Ramos (cell line): ENCODE measurements at regions not wholly inside any gene's neighbourhood (a gene's known extent, or its start where the extent isn't known, plus 50 kb on each side); places are given as distances from the start of the nearest gene placed in this dataset.

Experiments
- in situ Hi-C: fragments of 300-500 bp; cut with MboI; formaldehyde crosslinking; loops from one replicate; pipeline ENCODE4 v1.14.3; 2022; ENCODE audit warnings: low sequenced_read_pairs; ENCODE audit not compliant: unreplicated experiment

DNA sequence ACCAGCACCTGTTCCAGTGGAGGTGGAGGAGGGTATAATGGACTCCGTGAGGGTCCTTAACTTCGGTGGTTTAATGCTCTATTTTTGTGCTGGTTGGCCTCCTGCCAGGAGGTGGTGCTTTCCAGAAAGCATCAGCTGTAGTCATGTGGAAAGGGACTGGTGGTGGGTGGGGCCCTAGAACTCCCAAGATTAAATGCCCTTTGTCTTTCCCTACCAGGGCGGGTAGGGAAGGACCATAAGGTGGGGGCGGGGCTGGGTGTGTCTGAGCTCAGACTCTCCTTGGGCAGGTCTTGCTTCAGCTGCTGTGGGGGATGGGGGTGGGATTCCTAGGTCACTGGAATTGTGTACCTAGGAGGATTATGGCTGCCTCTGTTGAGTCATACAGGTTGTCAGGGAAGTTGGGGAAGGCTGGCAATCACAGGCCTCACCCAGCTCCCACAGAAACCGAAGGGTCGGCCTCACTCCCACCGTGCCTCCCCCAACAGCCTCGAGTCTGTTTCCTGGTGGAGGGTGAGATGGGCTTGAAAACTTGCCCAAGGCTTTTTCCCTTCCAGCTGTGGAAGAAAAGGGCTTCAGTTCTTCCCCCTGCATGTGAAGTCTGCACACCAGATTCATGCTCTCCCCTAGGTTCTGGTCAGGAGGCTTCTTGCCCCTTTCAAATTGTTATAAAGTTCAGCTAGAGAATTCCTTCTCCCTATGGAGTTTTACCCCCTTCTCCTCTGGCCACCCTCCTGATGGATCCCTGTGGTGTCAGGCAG, 60.3 kb upstream of the CLDN10 start:
- in situ Hi-C loops: no loop called here

DNA sequence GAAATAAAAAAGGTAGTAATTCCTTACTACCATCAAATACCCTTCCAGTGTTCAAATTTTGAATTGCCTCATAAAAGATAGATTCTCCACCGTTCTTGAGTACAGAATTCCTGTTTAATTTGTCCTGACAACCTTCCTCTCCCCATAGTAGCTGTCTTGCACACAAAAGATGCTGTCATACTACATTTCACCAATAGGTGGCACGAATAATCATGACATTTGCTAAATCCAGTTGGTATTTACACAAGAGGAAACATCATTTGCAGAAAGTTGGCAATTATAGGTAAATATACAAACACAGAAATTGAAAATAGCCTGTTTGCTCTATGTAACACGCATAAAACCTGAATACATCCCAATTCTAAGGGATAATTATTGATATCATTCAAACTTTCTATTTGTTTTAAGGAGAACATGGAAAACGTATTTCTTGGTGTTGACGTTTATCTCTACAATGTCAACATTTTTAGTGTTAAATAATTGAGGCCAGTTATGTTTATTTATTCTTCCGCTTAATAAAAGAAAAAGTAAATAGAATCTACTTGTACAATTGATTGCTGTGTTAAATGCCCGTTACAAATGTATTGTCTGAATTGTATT, 58.3 kb upstream of the CLDN10 start:
- in situ Hi-C loops: no loop called here

DNA sequence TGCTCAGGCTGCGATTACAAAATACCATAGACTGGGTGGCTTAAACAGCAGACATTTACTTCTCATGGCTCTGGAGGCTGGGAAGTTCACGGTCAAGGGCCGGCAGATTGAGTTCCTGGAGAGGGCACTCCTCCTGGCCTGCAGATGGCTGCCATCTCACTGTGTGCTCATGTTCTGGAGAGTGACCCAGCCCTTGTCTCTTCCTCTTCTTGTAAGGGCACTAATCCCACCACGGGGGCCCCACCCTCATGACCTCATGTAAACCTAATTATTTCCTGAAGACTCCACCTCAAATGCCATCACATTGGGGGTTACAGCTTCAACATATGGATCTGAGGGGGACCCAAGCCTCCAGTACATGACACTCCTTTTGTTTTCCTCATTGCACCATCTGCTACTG, 56.0 kb upstream of the CLDN10 start:
- in situ Hi-C loops: no loop called here

DNA sequence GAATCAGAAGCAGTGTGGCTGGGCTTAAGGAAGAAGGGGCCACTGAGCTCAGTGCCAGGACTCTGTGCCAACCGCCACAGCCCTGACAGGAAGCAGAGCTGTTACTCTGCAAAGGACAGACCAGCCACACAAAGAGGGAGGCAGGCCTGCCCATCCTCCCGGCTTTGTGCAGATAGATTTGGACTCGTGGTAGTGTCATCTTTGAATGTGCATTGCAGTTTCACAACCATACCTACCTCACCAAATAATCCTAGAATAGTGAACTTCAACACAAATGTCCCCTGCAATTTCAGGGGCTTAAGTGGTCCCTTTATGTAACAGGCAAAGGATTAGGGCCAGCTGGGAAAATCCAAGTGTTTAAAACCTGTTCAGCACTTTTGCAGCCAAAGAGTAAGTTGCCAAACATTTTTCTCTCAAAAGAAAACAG, 55.1 kb upstream of the CLDN10 start:
- in situ Hi-C loops: no loop called here

DNA sequence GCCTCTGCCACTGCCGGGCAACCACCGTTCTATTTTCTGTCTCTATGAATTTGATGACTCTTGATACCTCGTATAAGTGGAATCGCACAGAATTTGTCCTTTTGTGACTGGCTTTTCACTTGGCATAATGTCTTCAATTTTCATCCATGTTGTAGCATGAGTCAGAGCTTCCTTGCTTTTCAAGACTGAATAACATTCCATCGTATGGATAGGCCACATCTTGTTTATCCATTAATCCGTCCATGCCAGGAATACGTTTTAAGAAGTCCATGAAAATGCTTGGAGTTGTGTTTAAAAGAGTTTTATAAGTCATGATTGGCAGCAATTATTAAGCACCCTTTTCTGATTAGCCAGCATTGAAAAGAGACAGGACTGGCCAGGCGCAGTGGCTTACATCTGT, 53.6 kb upstream of the CLDN10 start:
- in situ Hi-C loops: no loop called here

DNA sequence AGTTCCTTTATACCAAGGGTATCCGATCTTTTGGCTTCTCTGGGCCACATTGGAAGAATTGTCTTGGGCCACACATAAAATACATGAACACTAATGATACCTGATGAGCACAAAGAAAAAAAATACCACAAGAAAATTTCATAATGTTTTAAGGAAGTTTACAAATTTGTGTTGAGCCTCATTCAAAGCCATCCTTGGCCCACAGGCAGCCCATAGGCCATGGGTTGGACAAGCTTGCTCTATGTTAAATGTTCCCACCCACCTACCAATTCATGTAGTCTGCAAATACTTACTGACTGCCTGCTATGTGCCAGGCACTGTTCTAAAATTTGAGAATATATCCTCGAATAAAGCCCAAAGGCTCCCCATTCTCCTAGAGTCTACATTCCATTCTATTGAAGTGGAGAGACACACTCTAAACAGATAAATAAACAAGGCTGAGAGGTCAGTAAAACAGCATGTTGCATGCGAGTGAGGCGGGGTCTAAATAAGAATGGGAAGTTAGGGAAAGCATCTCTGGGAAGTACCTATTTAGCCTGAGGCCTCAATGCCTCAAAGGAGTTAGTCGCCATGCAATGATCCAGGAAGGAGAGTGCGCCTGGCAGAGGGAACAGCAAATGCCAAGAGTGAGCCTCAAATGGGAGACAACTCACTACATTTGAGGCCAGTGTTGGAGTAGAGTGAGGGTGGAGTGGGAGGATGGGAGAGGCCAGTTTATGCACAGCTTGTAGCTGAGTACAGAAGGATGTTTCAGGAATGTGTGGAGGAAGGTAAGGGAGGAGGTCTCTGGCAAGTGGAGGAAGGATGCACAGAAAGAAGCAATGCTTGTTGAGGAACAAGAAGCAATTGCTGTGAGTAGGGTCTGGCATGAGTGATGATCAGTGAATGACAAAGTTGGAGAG, 52.5 kb upstream of the CLDN10 start:
- in situ Hi-C loops: no loop called here

DNA sequence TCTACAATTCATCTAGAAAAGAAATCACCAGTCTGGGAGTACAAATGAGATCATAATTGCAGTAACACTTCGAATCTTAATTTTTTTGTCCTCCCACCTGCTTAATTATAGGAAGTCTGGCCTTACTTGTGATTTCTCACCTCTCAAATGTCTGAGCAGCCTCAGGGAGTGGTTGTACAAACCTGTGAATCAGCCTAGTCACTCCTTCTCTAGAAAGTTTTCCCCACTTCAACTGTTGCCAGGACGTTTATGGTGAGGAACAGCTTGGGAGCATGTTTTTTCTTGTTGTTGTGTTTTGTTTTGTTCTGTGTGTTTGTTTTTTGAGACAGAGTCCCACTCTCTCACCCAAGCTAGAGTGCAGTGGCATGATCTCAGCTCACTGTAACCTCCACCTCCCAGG, 50.3 kb upstream of the CLDN10 start:
- in situ Hi-C loops: no loop called here
